Heart left ventricle (tissue), 13 donors: ENCODE measurements at regions not wholly inside any gene's neighbourhood (a gene's known extent, or its start where the extent isn't known, plus 50 kb on each side); places are given as distances from the start of the nearest gene placed in this dataset.

Experiments
- CTCF ChIP-seq, 12 donors: fragments of 200-600 bp; sonication (generic) in 4 of 12; IDR thresholded peaks; one replicate each; pipeline versions ENCODE4 v1.5.0 to v1.8.0; 2018 to 2022; ENCODE audit warnings: antibody characterized with exemption in 12 of 12, mild to moderate bottlenecking in 5 of 12
- POLR2A ChIP-seq, 2 donors: fragments of 450-650 bp; IDR thresholded peaks; one replicate each; pipeline ENCODE4 v1.6.1; 2017; ENCODE audit warnings: antibody characterized with exemption in 2 of 2, mild to moderate bottlenecking in 2 of 2, moderate library complexity in 2 of 2
- donor health status: ischemic (EF 13 %, LVEDD 7.1; RV severe dilation, severe dysfunction).
- donor health status: DM: no; HTN: yes; CAD: no.
- donor health status: DM: no; HTN: no; CAD: no.
- donor health status: ischemic (EF 25% LVEDD 6.9; RV normal size, moderate dysfunction).
- donor health status: ischemic (EF 25% LVEDD 5.7; RV mildly dilated, moderate dysfunction).
- donor health status: ischemic (EF 35%, LVEDD 5.7; RV mildly dilated, moderate dysfunction).
- donor health status: nonischemic (EF 11% LVEDD 7.7; RV severe dilation, severe dysfunction).
- donor health status: DM: yes; HTN: yes; CAD: no.
- donor health status: PGD.
- donor health status: ischemic (EF 29% LVEDD 5.4; RV normal size, mild dysfunction).
- donor health status: nonischemic (EF 23%, LVEDD 6.1; RV moderate dilation, normal function).

GRCh38 chr11:109828387-109828786, 264.8 kb upstream of the ZC3H12C start:
- no peak for TF ChIP-seq CTCF (IDR thresholded peaks at IDR 0.05)
- no peak for TF ChIP-seq POLR2A (IDR thresholded peaks at IDR 0.05)
